GM12892 (cell line): ENCODE measurements at regions not wholly inside any gene's neighbourhood (a gene's known extent, or its start where the extent isn't known, plus 50 kb on each side); places are given as distances from the start of the nearest gene placed in this dataset.

Experiments
- POLR2A ChIP-seq: IDR thresholded peaks from 2 replicates; pipeline ENCODE4 v1.6.1; 2011; ENCODE audit warnings: low read depth, low read length, control low read depth
- POLR2AphosphoS5 ChIP-seq: IDR thresholded peaks from 2 replicates; pipeline ENCODE4 v1.6.1; 2011; ENCODE audit warnings: low read depth, low read length, control low read depth
- TAF1 ChIP-seq: IDR thresholded peaks from 2 replicates; pipeline ENCODE4 v1.6.1; 2011; ENCODE audit warnings: low read depth, mild to moderate bottlenecking, control low read depth, low read length, borderline replicate concordance

- no peak for TF ChIP-seq POLR2AphosphoS5
- no peak for TF ChIP-seq POLR2A
- no peak for TF ChIP-seq TAF1
Observed at GRCh38 chr2:23311186-23311585, 73.8 kb upstream of the KLHL29 start.
